ENCODE measurements at regions not wholly inside any gene's neighbourhood (a gene's known extent, or its start where the extent isn't known, plus 50 kb on each side); places are given as distances from the start of the nearest gene placed in this dataset.

DNA sequence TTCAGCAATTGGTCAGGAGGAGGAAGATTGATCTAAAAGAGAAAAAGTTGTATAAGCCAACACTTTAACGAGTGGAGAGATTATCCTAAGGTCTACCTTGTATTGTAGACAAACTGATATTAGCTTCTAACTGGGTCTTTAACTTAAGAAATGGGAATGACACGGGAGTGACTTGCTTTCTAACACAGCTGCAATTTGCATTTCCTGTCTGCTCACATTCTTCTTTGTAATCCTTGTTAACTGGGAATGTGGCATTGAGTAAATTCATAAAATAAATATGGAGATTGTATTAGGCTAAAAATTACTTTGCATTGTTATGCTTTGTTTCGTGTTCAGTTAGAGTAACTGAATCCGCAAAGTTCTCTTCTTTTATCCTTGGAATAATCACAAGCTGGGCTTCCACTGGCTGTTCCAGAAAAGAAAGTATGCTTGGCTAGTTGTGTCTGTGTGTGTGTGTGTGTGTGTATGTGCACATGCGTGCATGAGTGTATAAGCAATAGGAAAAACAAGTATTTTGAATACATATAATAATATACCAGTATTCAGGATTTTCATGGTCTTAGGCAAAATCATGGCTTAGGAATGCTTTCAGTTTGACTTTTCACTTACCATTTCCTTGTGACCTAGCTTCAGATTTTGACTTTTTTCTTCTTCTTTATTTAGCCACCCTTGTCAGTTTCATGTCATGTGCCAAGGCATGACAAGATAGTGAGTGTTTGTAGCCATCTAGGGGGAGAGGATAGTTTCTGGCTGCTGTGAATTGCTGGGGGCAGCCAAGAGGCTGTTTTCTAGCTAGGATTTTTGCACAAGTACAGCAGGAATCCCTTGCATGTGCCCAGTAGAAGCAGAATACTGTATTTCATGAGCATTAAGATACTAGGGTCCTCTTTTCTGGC, 54.5 kb upstream of the FZD8 start:
- H3K9me3 ChIP-seq: no peaks in the 10 kb centered on the region
- 55 to 67% methylated on average over 5 of the region's 5 CpGs for WGBS, 2 donors
- TF ChIP-seq POLR2AphosphoS5 (IDR thresholded peaks at IDR 0.05) (no peak), POLR2A (IDR thresholded peaks at IDR 0.05) (no peak), EP300 (IDR thresholded peaks at IDR 0.05) (no peak)
- TF ChIP-seq, protein P1, sequence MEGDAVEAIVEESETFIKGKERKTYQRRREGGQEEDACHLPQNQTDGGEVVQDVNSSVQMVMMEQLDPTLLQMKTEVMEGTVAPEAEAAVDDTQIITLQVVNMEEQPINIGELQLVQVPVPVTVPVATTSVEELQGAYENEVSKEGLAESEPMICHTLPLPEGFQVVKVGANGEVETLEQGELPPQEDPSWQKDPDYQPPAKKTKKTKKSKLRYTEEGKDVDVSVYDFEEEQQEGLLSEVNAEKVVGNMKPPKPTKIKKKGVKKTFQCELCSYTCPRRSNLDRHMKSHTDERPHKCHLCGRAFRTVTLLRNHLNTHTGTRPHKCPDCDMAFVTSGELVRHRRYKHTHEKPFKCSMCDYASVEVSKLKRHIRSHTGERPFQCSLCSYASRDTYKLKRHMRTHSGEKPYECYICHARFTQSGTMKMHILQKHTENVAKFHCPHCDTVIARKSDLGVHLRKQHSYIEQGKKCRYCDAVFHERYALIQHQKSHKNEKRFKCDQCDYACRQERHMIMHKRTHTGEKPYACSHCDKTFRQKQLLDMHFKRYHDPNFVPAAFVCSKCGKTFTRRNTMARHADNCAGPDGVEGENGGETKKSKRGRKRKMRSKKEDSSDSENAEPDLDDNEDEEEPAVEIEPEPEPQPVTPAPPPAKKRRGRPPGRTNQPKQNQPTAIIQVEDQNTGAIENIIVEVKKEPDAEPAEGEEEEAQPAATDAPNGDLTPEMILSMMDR (IDR thresholded peaks at IDR 0.05): no peak
- no peaks in the 10 kb centered on the region for H3K4me1 ChIP-seq
- no peak overlapping the region for H3K4me3 ChIP-seq
- no peaks in the 10 kb centered on the region for H3K27me3 ChIP-seq
- DNase-seq (no peak), ATAC-seq (ENCODE audit: low FRiP score in 2 of 2) (no peak)
- no peaks in the 10 kb centered on the region for H3K36me3 ChIP-seq
- no peak overlapping the region for H3K27ac ChIP-seq

DNA sequence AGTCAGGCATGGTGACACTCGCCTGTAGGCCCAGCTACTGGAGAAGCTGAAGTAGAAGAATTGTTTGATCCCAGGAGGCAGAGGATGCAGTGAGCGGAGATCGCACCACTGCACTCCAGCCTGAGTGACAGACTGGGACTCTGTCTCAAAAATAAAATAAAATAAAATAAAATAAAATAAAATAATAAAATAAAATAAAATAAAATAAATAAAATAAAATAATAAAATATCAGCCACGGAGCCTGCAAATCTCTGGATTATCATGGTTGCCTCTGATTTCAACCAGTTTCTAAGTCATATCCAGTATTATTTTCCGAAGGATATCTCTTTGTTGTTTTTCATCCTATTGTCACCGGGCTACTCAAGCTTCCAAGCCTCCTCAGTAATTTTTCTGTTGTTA, 51.7 kb upstream of the FZD8 start:
- ATAC-seq (ENCODE audit: low FRiP score in 2 of 2) (no peak), DNase-seq (no peak)
- Histone ChIP-seq H3K36me3 (no peaks in the 10 kb centered on the region), H3K4me1 (no peaks in the 10 kb centered on the region), H3K4me3 (no peak overlapping the region), H3K9me3 (no peaks in the 10 kb centered on the region), H3K27me3 (no peaks in the 10 kb centered on the region), H3K27ac (no peak overlapping the region)
- TF ChIP-seq, protein P1 (IDR thresholded peaks at IDR 0.05): no peak
- no peak for TF ChIP-seq POLR2AphosphoS5 (IDR thresholded peaks at IDR 0.05)
- TF ChIP-seq EP300 (IDR thresholded peaks at IDR 0.05): no peak
- no peak for TF ChIP-seq POLR2A (IDR thresholded peaks at IDR 0.05)
- 93 to 96% methylated on average over 6 of the region's 6 CpGs for WGBS, 2 donors

Small RNAs in the stretch of these regions (small RNA-seq; reads per million reads assigned to genes)
- gene RF00019: 0 reads per million in 4 donors
- gene RF00561: 0 reads per million in 4 donors

Measured in upper lobe of left lung (tissue), 6 donors.